Esophagus mucosa (tissue), 1 donor: ENCODE measurements at regions not wholly inside any gene's neighbourhood (a gene's known extent, or its start where the extent isn't known, plus 50 kb on each side); places are given as distances from the start of the nearest gene placed in this dataset.

Experiments
- ATAC-seq: fragments of 200-7000 bp; cut with Tn5 transposase; one replicate; pipeline ENCODE4 v1.9.1; 2020
- donor health status: DM: yes; HTN: yes; CAD: no.

DNA sequence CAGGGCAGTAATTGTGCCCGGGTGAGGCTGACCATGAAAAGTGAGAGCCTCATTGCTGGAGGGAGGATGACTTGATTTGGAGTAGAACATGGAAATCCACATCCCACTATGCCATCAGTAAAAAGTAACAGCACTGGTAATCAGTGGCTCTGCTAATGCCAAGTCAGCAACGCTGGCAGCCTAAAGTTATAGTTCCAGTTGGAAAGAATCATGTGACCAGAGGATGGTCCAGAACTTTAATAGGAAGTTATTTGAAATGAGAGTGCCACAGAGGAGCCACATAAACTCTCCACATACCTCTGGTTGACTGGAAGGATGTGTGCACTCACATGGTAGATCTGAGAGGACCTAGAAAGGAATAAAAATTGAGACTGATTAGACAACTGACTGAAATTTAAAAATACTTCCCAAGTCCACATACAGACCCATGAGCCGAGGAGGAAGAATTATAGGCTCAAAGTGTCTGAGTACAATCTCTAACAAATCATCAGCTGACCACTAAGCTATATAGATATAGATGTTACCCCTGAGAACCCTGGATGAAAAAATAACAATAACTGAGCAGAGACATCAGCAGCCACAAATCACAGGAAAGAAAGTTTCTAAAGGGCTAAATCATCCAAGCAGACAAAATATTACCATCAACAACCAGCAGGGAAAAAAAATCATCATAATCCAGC is 346.8 kb downstream of the STK39 start:
- no peak for ATAC-seq

DNA sequence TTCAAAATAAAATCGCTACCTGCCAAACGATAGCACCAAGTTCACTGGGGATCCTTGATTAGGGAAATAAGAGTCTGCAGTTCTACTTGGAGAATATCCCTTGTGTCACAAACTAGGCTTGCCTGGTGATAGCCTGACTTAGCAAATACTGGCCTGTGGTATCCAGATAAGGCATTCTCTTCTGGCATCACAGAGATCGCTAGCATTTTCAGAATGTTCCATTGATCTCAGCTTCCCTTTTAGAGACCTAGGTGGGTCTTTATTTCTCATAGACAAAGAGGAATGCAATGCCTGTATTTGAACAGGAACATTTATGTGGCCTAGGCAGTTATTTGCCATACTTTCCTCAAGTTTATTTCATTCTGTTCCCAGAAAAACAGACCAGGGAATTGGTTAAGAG is 349.1 kb downstream of the STK39 start:
- no peak for ATAC-seq

DNA sequence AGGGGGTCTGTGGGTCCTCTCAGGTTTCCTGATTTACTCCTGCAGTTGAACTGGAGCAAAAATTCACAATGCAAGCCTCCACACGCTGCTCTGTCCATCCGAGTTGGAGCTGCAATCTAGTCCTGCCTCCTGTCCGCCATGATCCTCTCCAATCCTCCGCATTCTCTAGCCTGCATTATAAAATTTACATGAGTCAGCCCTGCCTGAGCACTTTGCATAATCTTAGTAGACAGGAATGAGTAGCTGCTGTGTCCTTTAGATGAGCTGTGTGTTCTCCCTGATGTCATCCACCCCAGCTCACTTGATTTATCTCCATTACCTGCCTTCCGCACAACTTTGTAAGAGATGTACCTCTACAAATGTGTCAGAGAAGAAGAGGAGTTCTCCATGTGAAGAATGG is 355.6 kb downstream of the STK39 start:
- no peak for ATAC-seq

DNA sequence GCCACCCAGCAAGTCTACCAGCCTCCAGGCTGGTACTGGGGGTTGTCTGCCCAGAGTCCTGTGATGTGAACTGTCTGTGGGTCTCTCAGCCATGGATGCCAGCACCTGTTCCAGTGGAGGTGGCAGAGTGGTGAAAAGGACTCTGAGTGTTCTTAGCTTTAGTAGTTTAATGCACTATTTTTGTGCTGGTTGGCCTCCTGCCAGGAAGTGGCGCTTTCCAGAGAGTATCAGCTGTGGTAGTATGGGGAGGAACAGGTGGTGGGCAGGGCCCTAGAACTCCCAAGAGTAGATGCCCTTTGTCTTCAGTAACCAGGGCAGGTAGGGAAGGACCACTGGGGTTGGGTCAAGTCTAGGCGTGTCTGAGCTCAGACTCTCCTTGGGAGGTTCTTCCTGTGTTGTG is 356.7 kb downstream of the STK39 start:
- no peak for ATAC-seq

DNA sequence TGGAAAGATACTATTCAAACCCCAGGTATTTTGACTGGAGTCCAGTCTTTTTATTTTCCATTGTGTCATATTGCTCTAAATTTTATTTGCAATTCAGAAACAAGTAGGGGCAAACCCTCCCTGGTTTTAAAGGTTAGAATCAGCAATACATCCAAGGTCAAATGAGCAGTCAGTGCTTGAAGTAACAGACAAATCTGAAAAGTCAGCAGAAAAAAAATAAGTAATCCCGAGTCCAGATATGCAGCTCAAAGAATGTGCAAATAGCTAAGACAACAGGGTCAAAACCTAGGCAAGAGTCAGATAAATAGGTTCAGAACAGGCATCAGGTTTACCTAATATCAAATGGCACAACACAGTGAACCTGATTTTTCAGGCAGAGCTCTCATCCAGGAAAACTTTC is 367.0 kb downstream of the STK39 start:
- no peak for ATAC-seq

DNA sequence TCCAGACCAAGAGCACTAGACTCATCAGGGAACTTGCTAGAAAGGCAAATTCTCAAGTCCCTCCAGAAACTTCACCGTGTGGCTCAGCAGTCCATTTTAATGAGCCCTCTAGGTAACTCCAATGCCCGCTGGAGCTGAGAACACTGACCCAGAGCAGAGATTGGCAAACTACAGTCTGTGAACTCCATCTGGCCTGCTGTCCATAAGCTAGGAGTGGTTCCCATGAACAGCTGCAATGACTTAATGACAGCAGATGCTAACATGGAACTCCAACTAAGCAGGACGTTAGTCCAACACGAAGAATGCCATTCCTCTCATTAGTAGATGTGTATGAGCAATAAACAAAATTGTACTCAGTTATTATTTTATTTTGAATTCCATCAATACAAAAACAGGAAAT is 371.9 kb downstream of the STK39 start:
- ATAC-seq = no peak

DNA sequence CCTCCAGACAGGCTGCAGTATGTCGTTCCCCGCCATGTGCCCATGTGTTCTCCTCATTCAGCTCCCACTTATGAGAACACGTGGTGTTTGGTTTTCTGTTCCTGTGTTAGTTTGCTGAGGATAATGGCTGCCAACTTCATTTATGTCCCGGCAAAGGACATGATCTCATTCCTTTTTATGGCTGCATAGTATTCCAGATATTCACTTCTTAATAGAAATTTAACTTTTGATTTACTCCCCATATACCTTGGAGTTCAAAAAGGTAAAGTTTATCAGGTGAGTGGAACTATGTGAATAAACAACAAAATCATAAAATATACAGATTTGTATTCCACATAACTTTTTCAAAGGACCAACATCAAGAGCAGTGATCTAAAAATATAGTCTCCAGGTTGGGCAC is 372.6 kb downstream of the STK39 start:
- no peak for ATAC-seq

DNA sequence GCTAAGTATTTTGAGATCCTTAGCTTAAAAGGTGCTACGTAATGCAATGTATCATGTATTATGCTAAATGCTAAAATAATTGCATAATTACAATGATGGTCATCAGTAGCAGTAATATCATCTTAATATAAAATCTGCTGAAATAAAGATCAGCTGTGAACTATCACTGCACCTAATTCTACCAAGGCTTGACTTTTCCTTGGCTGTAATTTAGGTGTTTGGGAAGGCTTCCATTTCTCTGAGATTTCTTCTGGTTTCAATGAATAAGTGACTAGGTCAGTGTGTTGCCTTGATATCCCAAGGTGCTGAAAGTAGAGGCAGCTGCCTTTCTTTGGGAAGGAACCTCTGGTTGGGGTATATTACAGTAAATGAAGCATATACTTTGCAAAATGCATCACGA is 376.1 kb downstream of the STK39 start:
- ATAC-seq = no peak

DNA sequence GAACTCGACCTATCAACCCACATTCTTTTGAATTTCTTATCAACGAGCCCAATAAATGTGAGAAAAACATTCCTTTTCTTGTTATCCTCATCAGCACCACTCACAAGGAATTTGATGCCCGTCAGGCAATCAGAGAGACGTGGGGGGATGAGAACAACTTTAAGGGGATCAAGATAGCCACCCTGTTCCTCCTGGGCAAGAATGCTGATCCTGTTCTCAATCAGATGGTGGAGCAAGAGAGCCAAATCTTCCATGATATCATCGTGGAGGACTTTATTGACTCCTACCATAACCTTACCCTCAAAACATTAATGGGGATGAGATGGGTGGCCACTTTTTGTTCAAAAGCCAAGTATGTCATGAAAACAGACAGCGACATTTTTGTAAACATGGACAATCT is 378.2 kb downstream of the STK39 start:
- no peak for ATAC-seq

DNA sequence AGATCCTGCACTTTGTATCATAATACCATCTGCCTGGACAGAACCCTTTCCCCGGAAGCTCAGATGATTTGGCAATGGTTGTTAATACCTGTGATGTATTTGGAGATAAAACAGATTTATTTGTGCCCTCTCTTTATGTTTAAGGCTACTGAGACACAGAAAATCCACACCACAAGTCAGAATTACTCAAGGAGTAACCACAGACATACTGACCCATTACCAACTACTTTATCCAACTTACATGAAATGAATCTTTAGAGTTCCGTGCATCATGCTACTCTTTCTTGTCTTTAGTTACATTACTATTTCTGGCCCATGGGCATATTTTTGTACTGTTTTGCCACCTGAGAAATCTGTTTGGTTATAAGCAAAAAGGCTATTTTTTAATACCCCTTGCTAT is 384.0 kb downstream of the STK39 start:
- no peak for ATAC-seq

DNA sequence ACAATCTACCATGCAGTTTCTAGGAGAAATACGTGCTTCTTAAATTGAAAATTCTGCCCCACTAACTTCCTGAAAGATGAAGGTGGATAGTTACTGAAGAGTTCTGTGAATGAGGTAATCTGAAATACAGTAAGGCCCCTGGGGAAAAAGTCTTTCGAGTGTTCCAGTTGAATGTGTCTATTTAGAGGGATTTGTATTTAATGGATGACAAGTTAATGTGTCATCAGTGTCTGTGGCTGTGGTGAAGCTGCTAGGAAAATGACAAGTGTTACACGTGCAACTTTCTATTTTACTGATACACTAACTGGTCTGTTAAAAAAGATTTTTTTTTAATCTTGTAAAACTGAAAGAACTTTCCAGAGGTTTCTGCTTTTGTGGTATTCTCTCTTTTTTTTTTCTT is 384.6 kb downstream of the STK39 start:
- no peak for ATAC-seq

DNA sequence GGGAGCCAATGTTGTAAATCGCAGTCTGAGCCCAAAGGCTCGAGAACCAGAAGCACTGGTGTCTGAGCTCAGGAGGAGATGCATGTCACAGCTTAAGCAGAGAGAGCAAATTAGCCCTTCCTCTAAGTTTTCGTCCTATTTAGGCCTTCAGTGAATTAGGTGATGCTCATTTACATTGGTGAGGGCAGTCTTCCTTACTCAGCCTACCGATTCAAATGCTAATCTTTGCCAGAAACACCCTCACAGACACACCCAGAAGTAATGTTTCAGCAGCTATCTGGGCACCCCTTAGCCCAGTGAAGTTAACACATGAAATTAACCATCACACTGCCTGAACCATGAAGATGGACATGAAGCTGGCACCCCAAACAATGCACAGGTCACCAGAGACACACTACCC is 385.1 kb downstream of the STK39 start:
- no peak for ATAC-seq

DNA sequence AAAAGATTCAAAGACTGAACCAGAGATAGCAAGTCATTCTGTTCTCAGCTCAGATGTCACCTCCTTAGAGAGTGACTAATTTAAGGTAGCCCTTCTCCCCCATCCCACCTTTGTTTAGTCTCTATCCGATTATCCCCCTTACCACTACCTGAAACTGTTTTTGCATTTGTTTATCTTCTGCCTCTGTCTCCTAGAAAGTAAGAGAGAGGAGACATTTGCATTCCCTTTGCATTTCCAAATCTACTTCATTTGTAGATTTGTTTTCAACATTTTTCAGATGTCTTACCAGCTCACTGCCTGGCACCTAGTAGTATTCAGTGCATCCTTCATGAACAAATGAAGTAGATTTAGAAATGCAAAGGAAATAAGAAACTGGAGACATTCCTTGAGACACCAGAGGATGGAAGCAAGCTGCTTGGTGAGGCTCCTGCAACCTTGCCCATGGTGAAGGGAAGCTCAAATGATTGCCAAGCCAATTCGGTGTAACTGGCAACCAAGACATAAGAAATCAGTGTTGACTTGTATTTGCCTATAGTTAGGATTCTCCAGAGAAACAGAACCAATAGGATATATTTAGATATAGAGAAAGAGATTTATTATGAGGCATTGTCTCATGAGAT is 385.7 kb downstream of the STK39 start:
- no peak for ATAC-seq

DNA sequence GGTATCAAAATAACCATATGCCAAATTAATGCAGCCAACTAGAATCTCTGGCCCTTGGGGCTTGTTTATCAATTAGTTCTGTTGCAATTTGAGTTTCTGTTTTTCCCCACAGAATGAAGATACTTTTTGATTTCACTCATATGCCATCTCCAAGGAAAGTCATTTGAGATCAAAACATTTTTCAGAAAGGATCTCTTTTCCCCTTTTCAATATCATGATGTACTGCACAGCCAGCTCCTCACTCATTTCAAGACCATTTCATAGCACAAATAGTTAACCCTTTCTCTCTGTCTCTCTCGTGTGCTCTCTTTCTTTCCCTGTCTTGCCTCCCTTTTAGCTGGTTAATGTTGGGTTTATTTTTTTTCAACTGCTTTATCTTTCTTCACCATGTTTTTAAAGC is 387.3 kb downstream of the STK39 start:
- no peak for ATAC-seq

DNA sequence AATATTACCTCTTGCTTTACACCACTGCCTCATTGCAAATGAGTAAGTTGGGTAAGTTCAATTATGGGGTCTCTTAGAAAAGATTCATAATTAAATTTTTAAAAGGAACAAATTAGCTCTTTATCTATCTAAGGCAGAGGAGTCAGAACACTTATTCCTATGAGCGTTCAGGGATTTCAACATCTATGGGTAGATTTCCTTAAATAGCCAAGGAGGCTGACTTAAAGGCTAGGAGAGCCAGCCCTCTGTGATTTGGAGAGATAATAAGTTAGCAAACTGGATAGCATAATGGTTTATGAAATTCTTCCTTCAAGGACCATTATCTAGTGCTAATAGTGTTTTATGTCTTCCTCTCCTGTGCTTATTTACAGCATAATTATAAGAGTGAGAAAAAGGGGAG is 387.7 kb downstream of the STK39 start:
- no peak for ATAC-seq

DNA sequence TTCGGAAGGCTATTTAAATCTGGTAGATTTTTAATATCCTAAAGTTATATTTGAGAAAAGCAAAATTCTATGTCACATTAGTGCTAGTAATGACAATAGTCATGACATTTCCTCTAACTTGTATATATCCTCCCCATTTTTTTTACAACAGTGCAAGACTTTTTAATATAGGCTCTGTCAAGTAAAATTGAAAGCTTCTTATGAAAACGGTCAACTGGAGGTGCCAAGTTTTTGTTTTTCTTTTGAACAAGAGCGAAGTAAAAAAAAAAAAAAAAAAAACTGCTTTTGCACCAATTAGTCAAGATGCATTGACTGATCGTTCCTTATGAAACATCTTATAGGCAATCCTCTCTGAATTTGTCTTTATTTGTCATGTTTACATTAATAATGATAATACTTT is 389.3 kb downstream of the STK39 start:
- no peak for ATAC-seq

DNA sequence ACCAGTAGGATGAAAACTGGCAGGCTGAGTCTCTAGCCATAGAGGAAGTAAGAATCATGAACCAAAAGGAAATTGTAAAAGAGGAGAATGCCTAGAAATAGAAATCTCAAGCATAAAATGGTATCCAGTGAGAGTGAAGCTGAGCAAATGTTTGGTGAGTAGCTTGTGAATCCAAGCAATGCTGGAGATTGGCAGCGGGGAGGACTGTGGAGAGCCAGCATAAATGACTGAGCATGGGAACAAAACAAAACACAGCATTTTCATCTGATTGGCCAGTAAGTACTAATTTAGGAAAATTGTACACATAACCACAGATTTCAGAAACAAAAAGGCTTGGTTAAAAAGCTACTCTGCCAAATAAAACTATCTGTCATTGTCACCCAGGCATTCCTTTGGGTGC is 390.0 kb downstream of the STK39 start:
- ATAC-seq = no peak

DNA sequence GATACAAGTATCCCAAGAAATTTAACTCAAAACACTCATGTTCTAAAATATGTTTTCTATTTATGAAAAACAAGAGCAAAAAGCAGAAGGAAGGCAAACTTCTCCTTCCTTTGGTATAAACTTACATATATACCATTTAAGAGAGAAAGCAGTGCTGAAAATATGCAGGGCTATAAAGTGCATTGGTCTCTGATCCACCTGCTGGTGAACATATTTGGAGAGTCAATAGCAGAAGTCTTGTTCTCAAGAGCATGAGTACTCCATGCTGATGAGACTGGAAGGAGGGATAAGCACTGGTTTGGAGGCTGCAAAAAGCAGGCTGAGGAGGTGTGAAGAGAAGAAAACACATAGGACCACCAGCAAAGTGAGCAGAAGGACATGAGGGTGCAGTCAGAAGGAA is 391.2 kb downstream of the STK39 start:
- ATAC-seq = no peak

DNA sequence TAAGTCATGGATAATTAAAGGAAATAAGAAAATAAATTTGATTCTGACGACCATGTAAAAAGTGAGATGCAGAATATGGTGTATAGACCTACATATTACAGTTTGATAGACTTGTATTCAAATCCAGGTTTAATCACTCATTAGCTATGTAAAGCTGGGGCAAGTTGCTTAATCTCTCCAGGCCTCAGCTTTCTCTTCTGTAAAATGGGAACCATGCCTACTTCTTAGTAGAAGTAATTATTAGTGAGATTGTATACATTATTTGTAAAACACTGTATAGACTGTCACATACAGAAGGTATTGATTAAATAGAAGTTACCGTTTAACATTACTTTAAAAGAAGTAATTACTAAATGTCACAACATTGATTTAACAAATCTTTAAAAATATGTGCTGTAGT is 392.2 kb downstream of the STK39 start:
- ATAC-seq = no peak

DNA sequence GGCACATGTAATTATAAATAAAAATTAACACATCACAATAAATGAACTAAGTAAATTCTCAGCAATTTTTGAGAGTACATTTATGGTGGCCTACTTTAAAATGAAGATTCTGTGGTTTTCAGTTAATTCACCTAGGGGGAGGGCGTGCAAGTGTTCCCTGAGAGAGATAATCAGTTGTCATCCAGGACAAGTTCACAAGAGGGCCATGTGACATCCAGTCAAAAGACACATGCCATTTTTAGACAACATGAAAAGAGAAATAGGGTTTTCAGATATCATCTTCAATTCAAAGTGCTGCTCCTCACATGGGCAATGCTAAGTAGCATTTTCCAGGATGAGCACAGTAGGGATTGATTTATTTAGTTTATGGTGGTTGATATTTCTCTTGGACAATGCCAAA is 393.7 kb downstream of the STK39 start:
- no peak for ATAC-seq

DNA sequence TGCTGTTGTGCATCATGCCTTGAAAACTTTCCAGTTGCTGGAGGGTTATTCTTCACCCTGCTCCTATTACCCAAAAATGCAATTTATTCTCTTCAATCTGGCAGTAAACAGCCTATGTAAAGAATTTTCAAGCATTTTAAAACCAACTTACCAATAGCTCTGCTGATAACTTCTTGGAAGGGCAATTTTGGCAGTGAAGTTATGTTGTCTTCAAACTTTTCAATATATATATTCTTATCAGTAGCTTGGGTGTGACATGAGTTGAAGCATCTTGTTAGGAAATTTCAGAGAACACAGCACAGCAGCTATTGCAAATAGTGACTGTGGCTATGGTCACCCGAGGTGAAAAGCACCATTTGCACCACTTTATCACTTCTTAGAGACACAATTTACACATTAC is 395.5 kb downstream of the STK39 start:
- no peak for ATAC-seq

DNA sequence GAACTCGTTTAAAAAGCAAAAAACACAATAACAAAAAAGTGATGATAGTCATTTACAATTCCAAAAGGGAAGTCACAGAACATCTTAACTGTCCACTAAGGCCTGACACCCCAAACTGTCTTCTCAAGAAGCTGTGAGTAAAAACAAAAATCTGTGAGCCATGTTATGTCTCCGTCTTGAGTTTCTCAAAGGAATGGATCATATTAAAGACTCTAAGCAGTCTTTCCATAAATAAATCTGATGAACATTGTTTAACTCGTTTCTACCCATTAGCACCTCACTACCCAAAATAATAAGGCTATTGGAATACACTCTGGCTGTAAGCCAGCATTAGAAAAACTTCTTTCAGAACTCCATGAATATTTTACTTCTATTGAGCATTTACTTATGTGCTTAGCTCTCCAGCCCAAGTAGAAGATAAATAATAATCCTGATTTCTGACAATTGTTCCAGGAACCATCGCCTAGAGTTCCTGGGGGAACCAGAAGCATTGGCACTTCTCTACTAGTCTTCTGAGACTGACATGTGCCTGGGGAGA is 396.0 kb downstream of the STK39 start:
- ATAC-seq = no peak

DNA sequence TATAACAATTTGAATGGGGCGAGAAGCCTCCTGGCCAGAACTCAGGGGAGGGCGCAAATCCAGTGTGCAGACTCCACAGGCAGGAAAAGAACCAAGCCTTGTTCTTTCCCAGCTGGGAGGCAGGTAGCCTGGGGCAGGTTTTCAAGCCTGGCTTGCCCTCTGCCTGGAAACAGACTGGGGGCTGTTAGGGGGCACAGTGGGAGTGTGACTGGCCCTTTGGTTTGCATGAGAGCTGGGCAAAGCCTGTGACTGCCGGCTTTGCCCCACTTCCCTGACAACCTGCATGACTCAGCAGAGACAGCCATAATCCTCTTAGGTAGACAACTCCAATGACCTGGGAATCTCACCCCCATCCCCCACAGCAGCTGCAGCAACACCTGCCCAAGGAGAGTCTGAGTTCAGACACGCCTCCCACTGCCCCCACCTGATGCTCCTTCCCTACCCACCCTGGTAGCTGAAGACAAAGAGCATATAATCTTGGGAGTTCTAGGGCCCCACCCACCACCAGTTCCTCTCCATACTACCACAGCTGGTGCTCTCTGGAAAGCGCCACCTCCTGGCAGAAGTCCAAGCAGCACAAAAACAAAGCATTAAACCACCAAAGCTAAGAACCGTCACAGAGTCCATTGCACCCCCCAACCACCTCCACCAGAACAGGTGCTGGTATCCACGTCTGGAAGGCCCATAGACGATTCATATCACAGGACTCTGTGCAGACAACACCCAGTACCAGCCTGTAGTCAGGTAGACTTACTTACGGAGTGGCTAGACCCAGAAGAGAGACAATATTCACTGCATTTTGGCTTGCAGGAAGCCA is 402.5 kb downstream of the STK39 start:
- no peak for ATAC-seq

DNA sequence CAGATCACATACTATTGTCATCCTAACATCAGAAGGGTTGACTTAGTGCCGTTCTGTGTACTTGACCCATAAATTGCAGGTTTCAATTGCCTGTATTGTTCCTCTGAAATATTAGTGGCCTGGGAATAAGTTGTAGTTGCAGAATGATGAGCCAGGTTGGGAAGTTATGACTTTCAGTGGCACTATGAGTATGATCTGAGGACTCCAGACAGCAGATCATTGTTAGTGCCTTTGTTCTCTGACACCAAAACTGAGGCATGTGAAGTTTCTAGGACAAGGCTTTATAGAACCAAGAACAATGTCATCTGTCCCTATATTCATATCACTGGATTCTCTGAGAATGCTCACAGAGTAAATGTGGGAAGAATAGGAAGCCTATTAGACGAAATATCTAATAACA is 403.7 kb downstream of the STK39 start:
- ATAC-seq = no peak
